CD4-positive, alpha-beta T cell treated with Interleukin-1 beta for 1 hour (primary cell): ENCODE measurements at regions not wholly inside any gene's neighbourhood (a gene's known extent, or its start where the extent isn't known, plus 50 kb on each side); places are given as distances from the start of the nearest gene placed in this dataset.

Source experiments
- DNase-seq, 2 donors: peaks; one replicate each; pipeline ENCODE4 v3.0.0-alpha.2; 2020 to 2022

DNA sequence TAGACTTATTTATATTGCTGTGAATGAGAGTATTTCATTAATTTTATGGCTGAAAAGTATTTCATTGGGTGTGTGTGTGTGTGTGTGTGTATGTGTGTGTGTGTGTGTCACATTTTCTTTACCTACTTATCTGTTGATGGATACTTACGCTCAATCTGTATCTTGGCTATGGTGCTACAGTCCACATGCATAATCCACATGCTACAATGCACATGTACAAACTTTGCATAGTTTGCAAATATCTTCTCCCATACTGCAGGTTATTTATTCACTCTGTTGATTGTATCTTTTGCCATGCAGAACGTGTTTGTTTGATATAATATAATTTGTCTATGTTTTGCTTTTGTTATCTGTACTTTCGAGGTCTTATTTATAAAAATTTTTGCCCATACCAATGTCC, 167.8 kb downstream of the RAB28 start:
- no peak for DNase-seq

DNA sequence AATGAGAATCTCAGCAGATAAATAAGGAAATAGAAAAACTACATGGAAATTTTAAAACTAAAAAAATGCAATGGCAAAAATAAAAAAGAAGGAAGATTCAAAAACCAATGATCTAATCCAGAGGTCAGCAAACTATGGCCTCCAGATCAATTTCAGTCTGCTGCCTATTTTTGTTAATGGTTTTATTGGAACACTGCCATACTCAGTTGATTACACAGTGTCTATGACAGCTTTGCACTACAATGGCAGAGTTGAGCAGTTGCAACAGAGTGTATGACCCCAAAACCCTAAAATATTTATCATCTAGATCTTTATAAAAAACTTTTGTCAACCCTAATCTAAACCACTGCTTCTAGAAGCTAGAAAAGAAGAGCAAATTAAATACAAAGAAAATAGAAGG, 170.3 kb downstream of the RAB28 start:
- no peak for DNase-seq

DNA sequence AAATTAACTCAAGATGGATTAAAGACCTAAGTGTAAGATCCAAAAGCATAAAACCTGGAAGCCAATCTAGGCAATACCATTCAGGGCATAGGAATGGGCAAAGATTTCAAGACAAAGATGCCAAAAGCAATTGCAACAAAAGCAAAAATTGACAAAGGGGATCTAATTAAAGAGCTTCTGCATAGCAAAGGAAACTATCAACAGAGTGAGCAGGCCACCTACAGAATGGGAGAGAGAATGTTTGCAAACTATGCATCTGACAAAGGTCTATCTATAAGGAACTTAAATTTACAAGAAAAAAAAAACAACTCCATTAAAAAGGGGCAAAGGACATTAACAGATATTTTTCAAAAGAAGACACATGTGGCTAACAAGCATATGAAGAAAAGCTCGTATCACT, 171.9 kb downstream of the RAB28 start:
- no peak for DNase-seq

DNA sequence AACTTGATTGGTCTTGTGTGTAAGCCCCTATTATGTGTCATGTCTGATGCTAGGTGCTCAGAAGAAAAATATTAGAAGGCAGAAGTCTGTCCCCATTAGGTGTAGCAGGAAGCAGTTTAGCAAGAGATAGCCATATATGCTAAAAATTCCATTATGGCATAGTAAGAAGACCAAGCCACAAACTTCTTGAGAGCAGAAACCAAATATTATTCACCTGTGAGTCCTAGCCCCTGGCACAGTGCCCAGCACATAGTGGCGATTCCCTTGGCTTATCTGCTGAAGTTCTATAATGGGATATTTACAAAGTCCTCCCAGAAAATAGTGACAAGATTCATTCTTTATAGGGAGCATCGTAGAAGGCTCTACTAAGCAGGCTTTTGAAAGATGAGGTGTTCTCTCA, 174.4 kb downstream of the RAB28 start:
- DNase-seq: no peak

DNA sequence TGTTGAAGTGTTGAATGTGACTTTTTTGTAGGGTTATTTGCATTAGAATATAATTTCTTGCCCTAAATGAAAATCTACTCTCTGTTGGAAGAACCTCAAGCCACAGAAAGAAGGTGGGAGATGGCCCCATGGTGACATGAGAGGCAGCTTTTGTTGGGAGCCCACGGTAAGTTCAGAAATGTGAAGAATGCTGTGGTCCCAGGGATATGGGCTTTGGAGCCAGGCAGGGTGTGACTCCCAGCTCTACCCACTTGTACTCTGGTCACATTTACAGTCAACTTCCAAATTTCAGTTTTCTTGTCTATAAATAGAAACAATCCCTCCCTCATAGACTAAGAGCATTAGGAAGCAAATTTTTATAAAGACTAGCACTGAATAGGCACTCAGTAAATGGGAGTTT, 177.8 kb downstream of the RAB28 start:
- no peak for DNase-seq

DNA sequence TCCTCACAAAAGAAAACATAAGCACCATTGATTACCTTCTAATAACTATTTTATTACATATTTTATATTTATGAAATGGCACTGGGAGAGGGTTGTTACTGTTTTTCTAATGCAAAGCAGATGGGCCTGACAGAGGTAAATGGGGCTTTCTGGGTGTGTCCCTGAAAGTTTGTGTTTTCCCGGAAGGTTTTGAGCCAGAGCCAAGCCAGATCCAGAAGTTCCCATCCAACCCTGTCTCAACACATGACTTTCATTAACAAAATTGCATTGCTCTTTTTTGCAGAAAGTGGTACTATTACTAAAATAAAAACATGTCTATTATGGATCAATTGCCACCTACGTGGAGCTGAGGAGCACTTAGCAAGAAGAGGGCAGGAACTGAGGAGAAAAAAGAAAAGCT, 181.3 kb downstream of the RAB28 start:
- no peak for DNase-seq

DNA sequence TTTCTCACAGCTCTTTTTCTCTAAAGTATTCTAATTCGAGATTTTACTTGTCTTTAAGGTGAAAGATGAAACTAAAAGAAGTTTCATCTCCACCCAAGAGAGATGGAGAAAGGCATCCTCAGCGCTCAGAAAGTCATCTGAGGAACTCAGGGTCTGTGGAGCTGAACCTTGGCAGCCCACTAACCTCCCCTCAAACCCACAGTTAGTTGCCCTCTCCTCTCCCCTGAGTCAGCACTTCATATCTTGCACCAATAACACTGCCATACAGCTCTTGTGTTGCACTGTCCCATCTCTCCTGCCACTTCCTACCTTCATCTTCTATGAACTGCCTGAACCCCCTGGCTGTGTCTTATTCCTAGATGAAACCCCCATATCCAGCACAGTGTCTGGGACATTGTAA, 184.8 kb downstream of the RAB28 start:
- DNase-seq: no peak

DNA sequence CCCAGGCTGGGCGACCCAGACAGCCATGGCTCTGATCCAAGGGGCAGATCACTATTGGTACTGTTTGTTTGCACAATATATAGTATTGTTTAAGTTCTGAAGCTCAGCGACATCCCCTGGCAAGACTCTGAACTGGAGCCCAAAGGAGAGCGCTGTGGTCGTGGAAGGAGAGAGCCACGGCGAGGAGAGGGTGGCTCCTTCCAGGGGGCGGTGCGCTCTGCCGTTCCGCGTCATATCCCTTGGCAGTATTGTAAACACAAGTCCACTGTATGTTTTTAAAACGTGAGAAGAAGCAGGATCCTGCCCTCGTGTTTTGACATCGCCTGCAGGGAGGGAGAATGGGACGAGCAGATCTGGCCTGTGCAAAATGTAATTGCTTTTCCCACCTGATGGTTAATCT, 185.5 kb downstream of the RAB28 start:
- DNase-seq: no peak

DNA sequence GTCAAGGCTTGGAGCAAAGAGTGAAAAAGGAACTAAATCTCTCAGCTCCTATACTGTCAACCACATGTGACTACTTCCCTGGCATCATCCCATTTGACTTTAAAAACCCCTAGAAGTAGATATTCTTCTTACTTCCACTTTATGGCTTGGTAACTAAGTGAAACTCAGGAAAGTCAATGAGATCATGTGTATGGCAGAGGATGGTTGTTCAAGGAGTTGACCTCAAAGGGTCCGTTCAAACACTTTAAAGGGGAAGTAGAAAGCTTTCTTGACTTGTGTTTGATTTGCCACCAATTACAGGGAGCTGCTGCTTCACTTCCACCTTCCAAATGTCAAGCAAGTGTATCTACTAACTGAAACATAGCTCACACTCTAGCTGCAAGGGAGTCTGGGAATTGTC, 187.2 kb downstream of the RAB28 start:
- no peak for DNase-seq

DNA sequence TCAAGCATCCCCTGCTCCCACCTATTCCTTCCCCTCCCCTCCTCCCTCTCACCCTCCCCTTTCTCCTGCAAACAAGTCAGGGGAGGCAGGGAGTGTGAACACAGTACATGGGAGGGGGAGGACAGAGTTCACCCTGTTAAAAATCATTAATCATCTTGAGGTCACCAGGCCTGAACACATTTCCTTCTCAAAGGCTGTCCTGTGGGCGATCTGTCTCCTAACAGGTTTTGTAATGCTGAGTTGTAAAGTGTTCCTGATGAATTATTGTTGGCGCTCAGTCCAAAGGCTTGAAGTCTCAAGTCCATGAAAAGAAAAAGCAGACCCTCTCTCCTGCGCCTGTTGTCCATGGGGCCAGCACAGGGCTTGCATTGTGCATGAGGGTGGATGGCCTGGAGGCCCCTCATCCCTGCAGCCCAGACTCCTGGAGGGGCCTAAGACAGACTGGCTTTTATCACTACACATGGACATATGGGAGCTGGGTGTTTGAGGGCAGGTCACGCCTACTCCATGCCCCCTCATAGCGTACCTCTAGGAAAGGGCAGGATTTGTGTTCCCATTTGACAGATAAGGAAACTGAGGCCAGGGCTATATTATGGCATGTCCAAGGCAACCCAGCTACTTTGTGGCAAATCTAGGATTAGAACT, 189.1 kb downstream of the RAB28 start:
- DNase-seq: no peak

DNA sequence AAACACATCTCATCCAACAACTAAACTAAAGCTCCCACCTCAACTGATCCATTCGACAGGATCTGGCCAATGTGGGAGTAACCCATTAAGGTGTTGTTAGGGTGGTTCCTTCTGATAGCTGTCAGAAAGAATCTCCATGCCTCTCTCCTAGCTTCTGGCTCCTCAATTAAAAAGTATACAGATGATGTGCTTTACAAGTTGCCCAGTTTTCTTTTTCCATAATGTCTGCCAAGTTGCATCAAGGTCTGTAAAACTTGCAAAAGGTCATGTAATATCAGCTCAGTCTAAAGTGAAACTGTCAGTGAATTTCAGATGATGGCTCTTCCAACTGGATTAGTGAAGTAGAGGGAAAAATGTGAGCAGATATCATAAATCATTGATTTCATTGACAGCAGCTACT, 191.8 kb downstream of the RAB28 start:
- DNase-seq: no peak

DNA sequence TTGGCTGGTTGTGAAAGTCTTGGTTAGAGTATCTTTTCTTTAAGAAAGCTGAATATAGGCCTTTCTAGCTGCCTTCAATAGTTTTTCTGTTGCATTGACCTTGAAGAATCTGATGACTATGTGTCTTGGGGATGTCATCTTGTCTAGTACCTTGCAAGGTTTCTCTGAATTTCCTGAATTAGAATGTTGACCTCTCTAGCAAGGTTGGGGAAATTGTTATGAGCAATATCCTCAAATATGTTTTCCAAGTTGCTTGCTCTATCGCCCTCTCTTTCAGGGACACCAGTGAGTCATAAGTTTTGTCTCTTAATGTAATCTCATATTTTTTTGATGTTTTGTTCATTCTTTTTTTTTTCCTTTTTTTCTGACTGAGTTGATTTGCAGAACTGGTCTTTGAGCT, 194.7 kb downstream of the RAB28 start:
- DNase-seq: no peak

DNA sequence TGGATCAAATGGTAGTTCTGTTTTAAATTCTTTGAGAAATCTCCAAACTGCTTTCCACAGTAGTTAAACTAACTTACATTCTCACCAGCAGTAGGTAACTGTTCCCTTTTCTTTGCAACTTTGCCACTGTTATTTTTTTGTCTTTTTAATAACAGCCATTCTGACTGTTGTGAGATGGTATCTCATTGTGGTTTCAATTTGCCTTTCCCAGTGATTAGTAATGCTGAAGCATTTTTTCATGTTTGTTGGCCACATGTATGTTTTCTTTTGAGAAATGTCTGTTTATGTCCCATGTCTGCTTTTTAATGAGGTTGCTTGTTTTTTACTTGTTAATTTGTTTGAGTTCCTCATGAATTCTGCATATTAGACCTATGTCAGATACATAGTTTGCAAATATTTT, 198.8 kb downstream of the RAB28 start:
- DNase-seq: no peak

DNA sequence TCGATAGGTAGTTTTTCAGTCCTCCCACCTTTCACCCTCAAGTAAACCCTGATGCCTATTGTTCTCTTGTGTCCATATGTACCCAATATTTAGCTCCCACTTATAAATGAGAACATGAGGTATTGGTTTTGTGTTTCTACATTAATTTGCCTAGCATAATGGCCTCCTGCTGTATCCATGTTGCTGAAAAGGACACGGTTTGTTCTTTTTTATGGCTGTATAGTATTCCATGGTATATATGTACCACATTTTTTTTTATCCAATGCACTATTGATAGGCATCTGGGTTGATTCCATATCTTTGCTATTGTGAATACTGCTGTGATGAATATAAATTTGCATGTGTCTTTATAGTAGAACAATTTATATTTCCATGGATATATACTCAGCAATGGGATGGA, 199.2 kb downstream of the RAB28 start:
- no peak for DNase-seq

DNA sequence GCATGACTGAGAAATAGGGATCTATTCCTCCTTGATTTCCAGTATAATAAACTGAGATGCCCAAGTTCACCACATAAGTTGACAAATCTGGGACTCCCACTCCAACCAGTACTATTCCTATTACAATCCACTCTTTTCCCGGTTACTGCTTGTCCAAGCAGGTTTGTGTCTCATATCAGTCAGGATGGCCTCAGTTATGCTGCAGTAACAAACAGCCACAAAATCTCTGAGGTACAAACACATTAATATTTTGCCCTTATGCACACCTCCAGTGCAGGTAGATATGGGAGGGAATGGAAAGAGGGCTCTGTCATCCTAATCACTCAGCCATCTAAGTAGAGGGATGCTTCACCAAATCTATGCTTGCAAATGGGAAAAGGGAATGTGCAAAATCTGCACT, 207.8 kb downstream of the RAB28 start:
- no peak for DNase-seq

DNA sequence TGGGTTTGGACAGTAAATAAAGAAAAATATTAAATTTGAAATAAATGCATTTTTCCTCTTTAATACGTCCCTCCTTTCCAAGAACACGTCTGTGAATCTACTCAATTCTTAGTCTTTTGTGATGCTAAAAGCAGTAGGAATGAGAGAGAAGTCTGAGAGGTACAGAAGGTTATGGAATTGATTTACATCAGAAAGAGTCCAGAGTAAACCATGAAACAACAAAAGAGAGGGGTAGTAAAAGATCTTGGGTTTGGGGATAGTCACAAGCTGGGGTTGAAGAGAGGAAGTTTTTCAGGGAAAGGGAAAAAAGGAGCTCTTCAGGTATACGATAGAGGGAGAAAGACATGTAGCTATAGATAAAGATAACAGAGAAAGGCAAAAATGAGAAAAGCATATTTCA, 215.4 kb downstream of the RAB28 start:
- no peak for DNase-seq

DNA sequence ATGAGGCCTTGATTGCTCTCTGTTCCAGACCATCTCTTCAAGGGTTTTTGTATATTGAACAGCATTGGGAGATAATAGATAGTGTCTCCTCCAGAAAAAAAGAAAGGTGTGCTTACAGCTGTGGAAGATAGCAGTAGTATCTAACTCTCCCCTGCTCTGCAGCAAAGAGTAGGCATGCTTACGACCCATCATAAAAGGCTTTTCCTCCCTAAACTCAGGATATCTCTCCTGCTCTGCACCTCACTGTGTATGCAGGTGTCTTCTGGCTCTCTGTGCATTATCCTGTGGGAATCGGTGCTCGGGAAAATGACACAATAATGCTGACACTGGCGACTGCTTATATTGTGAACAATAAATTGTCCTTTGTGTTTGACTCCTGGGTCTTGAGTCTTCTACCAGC, 216.0 kb downstream of the RAB28 start:
- DNase-seq: no peak

DNA sequence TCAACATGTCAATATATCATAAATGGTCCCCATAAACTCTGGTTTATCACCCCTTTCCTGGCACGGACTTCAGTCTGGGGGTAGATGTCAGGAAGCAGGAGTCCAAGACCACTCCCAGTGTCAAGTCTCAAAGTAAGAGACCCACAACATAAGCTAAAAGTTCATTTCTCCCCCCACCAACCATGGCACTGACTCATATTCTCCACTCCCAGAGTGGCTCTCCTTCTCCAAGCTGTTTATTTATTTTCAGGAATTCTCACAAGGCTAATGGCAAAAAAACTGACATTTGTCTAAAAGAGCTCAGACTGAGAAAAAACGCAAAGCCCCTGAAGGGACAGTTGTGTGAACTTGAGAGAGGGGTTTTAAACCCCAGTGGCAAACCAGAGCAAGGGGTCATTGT, 217.0 kb downstream of the RAB28 start:
- DNase-seq: no peak

DNA sequence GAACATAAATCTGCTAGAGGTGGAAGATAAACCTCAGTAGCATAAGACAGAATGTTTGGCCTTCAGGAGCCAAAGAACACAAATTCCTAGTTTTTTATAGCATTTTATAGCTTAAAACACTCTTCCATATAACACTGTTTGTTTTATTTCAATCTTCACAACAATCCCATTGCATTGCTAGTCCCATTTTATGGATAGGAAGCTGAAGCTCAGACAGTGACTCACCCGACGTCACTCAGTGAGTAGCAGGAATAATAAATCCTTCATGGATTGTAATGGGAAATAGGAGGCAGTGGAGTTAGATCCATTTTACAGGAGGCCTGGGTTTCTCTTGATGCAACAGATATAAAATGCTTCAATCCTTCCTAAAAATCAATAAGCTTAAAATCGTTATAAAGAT, 217.5 kb downstream of the RAB28 start:
- DNase-seq: no peak

DNA sequence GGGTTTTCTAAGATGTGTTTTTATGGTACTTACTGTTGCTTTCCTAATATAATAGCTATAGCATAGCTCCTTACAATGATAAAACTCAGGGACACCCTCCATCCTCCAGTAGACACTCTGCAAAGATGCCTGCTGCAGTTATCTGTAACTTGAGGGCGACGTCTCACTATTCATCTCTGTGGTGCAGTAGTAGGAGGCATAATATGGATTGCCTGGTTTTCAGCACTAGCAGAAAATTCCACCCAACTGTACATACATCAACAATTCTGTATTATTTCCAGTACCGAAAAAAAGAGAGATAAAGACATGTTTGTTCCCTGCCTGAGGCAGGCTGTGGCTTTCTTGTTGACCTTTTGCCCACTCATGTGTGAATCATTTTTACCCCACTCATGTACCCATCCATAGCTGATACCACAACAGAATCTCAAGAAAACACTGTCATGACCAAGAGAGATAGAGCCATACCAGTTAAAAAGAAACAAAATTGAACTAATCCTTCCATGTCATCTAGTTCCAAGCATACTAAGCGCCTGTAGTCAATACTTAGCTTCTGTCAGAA, 220.1 kb downstream of the RAB28 start:
- no peak for DNase-seq

DNA sequence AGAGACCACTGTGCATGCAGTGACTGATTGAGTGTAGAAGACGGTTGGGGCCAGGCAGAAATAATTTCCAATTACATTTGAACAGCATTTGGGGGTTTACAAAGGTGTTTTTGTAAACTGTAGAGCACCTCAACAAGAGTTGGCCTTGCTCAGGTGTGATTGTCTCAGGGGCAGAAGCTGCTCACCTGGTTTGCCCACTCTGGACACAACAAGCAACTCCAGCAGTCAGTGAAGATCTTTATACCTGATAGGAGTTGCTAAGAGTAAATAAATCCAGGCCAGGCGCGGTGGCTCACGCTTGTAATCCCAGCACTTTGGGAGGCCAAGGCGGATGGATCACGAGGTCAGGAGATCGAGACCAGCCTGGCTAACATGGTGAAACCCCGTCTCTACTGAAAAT, 221.3 kb downstream of the RAB28 start:
- DNase-seq: no peak

DNA sequence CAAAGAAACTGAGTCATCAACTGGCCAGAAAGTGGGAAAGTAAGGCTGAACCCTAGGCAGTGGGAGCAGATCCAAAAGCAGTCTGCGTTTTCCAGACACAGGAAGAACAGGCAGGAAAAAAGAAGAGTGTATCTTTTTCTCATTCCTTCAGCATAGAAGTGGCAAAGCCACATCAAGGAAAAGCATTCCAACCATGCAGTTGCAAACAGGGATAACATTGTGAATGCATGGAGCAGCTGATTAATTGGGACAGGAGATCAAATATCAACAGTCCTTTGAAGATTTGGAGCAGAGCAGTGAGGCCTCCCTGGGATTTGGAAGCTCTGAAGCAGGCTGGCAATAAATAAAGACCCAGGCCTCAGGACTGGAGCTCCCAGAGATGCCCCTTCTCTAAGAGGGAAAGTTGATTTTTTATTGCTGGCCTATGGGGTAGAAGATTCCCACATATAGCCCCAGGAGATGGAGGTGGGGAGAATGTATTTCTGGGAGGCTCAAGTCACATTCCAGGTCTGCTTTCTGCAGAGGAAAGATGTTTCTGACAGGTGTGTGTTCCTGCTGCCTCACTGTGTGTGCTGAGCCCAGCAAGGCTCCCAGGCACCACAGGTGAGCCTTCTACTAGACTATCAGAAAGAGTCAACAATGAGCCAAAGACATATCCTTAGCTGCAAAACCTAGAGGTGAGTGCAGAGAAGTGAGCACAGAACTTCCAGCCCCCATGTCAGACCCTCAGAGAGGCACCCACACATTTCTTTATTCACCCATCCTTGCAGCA, 222.5 kb downstream of the RAB28 start:
- no peak for DNase-seq

DNA sequence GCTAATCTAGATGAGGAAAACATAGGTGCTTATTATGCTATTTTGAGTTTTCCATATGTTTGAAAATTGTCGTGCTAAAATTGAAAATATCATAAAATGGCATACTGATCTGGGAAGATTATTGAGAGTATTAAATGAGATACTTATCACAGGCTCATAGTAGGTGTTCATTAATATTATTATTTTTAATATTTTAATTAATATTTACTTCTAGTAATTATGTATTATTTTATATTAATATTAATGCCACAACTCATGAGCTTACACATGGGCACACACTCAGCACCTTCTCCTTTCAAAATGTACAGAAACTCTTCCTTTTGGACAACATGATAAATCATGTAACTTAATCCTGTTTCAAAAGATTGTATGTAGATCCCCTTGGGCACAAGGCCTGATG, 223.6 kb downstream of the RAB28 start:
- no peak for DNase-seq

DNA sequence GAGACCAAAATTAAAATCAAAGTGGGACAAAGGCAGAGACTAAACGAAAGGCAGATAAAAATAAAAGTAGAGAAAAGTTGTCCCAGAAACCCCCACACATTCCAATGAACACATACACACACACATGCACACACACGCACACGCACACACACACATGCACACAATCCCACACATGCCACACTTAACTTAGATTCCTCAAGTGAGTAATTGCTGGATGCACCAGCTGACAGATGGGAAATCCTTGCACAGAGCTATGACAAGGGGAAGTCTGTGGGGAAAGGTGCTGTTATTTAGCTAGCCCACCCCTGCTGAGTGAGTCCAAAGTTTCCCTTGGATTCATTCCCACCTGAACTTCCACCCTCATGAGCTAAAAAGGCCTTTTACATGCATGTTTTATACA, 233.9 kb downstream of the RAB28 start:
- DNase-seq: no peak
